CD4-positive, alpha-beta memory T cell (primary cell): ENCODE measurements at regions not wholly inside any gene's neighbourhood (a gene's known extent, or its start where the extent isn't known, plus 50 kb on each side); places are given as distances from the start of the nearest gene placed in this dataset.

ENCODE experiments used
- CTCF ChIA-PET: fragments of 350-600 bp; sonication (Branson Sonifier 250); formaldehyde crosslinking; loops from one replicate; lab custom pipeline; 2021; ENCODE audit warnings: inconsistent platforms; ENCODE audit not compliant: partially characterized antibody; lab: Charles Lee
- POLR2A ChIA-PET: fragments of 350-600 bp; sonication (Branson Sonifier 250); formaldehyde crosslinking; loops from one replicate; lab custom pipeline; 2021; ENCODE audit not compliant: partially characterized antibody; lab: Charles Lee
- DNase-seq, 5 donors: peaks; one replicate each; pipeline versions ENCODE4 v3.0.0 to v3.0.0-alpha.2; 2020 to 2022; ENCODE audit warnings: mixed read lengths in 1 of 5
- H3K27ac ChIP-seq: one replicate; pipeline ENCODE4 v1.7.0; 2013; ENCODE audit warnings: low read depth, low read length
- H3K27me3 ChIP-seq: 2 replicates; pipeline ENCODE4 v1.7.0; 2013; ENCODE audit warnings: mild to moderate bottlenecking, low read length, moderate library complexity; ENCODE audit not compliant: insufficient read depth
- H3K36me3 ChIP-seq: 2 replicates; pipeline ENCODE4 v1.7.0; 2013; ENCODE audit warnings: mild to moderate bottlenecking, low read length, moderate library complexity; ENCODE audit not compliant: insufficient read depth
- H3K4me1 ChIP-seq: 2 replicates; pipeline ENCODE4 v1.7.0; 2013; ENCODE audit warnings: mild to moderate bottlenecking, low read length, moderate library complexity; ENCODE audit not compliant: insufficient read depth
- H3K4me3 ChIP-seq, 2 donors: one replicate each; pipeline ENCODE4 v1.7.0; 2013; ENCODE audit warnings: low read length in 2 of 2, mild to moderate bottlenecking in 1 of 2
- H3K9me3 ChIP-seq, 2 donors: one replicate each; pipeline ENCODE4 v1.7.0; 2013; ENCODE audit warnings: low read length in 2 of 2, control low read depth in 1 of 2; ENCODE audit not compliant: control insufficient read depth in 1 of 2
- H3K27ac Mint-ChIP-seq, 7 donors: one replicate each; pipeline ENCODE4 v1.8.0; 2020 to 2021; ENCODE audit warnings: mixed read lengths in 7 of 7, mild to moderate bottlenecking in 6 of 7, inconsistent platforms in 3 of 7, moderate library complexity in 3 of 7
- H3K27me3 Mint-ChIP-seq, 2 donors: one replicate each; pipeline ENCODE4 v1.8.0; 2020 to 2021; ENCODE audit warnings: mixed read lengths in 2 of 2
- H3K36me3 Mint-ChIP-seq, 2 donors: one replicate each; pipeline ENCODE4 v1.8.0; 2020 to 2021; ENCODE audit warnings: mixed read lengths in 2 of 2, inconsistent platforms in 1 of 2, mild to moderate bottlenecking in 1 of 2
- H3K4me1 Mint-ChIP-seq, 4 donors: one replicate each; pipeline ENCODE4 v1.8.0; 2020 to 2021; ENCODE audit warnings: mixed read lengths in 4 of 4, mild to moderate bottlenecking in 1 of 4
- H3K4me3 Mint-ChIP-seq, 8 donors: one replicate each; pipeline ENCODE4 v1.8.0; 2020 to 2021; ENCODE audit warnings: mixed read lengths in 8 of 8, mild to moderate bottlenecking in 7 of 8, moderate library complexity in 6 of 8, inconsistent platforms in 3 of 8
- H3K9me3 Mint-ChIP-seq, 8 donors: one replicate each; pipeline ENCODE4 v1.8.0; 2020 to 2021; ENCODE audit warnings: mixed read lengths in 8 of 8, mild to moderate bottlenecking in 5 of 8, inconsistent platforms in 3 of 8, moderate library complexity in 1 of 8
- intact Hi-C: fragments of 100-400 bp; cut with micrococcal nuclease; formaldehyde crosslinking; loops from one replicate; pipeline ENCODE4 v1.15.1; 2023

DNA sequence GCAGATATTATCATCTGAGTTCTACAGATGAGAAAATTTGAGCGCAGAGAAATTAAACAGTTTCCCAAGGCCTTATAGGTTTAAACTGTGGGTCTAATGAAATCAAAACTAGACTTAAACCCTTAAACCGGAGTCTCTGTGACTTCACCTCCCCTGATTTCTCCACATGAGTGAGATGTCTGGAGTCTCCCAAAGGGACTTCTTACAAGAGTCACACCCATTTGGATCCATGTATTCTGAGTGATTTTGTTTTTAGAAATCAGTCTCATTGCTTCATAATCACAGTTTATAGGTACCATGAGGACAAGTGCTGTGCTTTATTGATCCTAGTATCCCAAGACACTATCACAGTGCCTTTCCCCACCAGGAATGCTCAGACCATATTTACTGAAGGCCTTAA lies 206.0 kb upstream of the JUN start:
- Histone ChIP-seq H3K36me3 (no peaks in the 10 kb centered on the region), H3K27me3 (no peaks in the 10 kb centered on the region), H3K4me3 (no peak overlapping the region), H3K27ac (no peak overlapping the region), H3K9me3 (no peaks in the 10 kb centered on the region), H3K4me1 (peaks cover 11% of the 10 kb centered on the region)
- no peak for DNase-seq
- Mint-ChIP-seq H3K27me3 (peaks cover 0 to 2% of the 10 kb centered on the region in 2 donors), H3K4me3 (no peak overlapping the region), H3K4me1 (peaks cover 8 to 13% (median 10%) of the 10 kb centered on the region in 4 donors), H3K27ac (no peak overlapping the region), H3K36me3 (no peaks in the 10 kb centered on the region), H3K9me3 (peaks cover 0 to 3% (median 0%) of the 10 kb centered on the region in 8 donors)
- intact Hi-C loops: no loop called here
- ChIA-PET POLR2A (no interaction called here), CTCF (no interaction called here)

DNA sequence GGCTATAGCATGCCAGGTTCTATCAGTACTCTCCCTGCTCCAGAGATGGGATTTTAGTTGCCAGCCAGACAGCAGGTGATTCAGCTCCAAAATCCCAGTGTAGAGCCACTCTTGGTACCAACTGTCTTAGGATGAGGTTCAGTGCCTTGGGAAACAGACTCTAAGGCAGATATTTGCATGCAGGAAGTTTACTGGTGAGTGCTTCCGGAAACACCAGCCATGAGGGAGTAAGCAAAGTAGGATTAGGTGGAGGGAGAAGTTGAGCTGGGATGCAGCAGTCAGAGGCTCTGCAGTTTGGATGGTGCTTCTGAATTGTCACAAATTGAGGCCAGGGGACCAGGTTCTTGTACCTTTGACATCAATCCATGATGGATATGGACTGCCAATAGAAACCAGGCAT lies 207.5 kb upstream of the JUN start:
- CTCF ChIA-PET: no interaction called here
- H3K27ac Mint-ChIP-seq: no peak overlapping the region

GRCh38 chr1:58992643-58993042 lies 208.8 kb upstream of the JUN start:
- Histone ChIP-seq H3K4me1 (peaks cover 3% of the 10 kb centered on the region), H3K27ac (no peak overlapping the region), H3K4me3 (no peak overlapping the region), H3K27me3 (no peaks in the 10 kb centered on the region), H3K36me3 (no peaks in the 10 kb centered on the region), H3K9me3 (no peaks in the 10 kb centered on the region)
- no peak overlapping the region for H3K4me3 Mint-ChIP-seq
- no peak overlapping the region for H3K27ac Mint-ChIP-seq
- H3K4me1 Mint-ChIP-seq: peaks cover under 1 to 7% (median 1%) of the 10 kb centered on the region in 4 donors
- POLR2A ChIA-PET: no interaction called here
- DNase-seq: no peak
- no peaks in the 10 kb centered on the region for H3K36me3 Mint-ChIP-seq
- CTCF ChIA-PET: interaction anchor here (1.5 kb wide), 2 partner anchors 13 to 20 kb away, joined by 3 to 4 read pairs; no protein-coding TSS in a partner anchor
- peaks cover 0 to 2% (median 0%) of the 10 kb centered on the region in 8 donors for H3K9me3 Mint-ChIP-seq
- intact Hi-C loops: no loop called here
- H3K27me3 Mint-ChIP-seq: peaks cover 0 to 2% of the 10 kb centered on the region in 2 donors

More for the DNA sequence above, 207.5 kb upstream of the JUN start:
- DNase-seq: no peak
- Histone ChIP-seq H3K27ac (no peak overlapping the region), H3K27me3 (no peaks in the 10 kb centered on the region), H3K9me3 (no peaks in the 10 kb centered on the region), H3K4me3 (no peak overlapping the region), H3K4me1 (peaks cover 11% of the 10 kb centered on the region), H3K36me3 (no peaks in the 10 kb centered on the region)
- POLR2A ChIA-PET: no interaction called here
- Mint-ChIP-seq H3K27me3 (peaks cover 0 to 2% of the 10 kb centered on the region in 2 donors), H3K36me3 (no peaks in the 10 kb centered on the region), H3K9me3 (peaks cover 0 to 3% (median 0%) of the 10 kb centered on the region in 8 donors), H3K4me3 (no peak overlapping the region), H3K4me1 (peaks cover 8 to 13% (median 10%) of the 10 kb centered on the region in 4 donors)
- intact Hi-C loops: no loop called here

DNA sequence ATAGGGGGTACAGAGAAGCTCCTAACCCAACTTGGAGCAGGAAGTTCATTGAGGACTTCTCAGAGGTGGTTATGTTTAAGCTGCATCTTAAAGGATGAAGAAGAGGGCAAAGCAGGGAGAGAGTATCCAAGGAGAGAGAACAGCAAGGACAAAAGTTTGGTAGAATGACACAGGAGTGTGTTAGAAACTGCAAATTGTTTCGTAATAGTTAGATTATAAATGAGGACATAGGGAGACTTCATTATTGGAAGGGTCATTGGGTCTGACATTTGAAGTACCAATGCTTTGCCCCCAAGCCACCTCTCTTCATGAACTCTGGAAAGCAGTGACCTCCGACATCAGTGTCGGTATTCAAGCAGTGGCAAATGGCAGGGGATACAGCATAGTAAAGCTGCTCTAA lies 209.6 kb upstream of the JUN start:
- Histone ChIP-seq H3K9me3 (no peaks in the 10 kb centered on the region), H3K4me1 (no peaks in the 10 kb centered on the region), H3K27ac (no peak overlapping the region), H3K27me3 (no peaks in the 10 kb centered on the region), H3K4me3 (no peak overlapping the region), H3K36me3 (no peaks in the 10 kb centered on the region)
- H3K9me3 Mint-ChIP-seq: peaks cover 0 to 2% (median 0%) of the 10 kb centered on the region in 8 donors
- POLR2A ChIA-PET: no interaction called here
- H3K27ac Mint-ChIP-seq: no peak overlapping the region
- CTCF ChIA-PET: interaction anchor here (1.5 kb wide), 2 partner anchors 14 to 19 kb away, joined by 3 to 4 read pairs; no protein-coding TSS in a partner anchor
- peaks cover 0 to 2% (median under 1%) of the 10 kb centered on the region in 4 donors for H3K4me1 Mint-ChIP-seq
- intact Hi-C loops: no loop called here
- H3K27me3 Mint-ChIP-seq: peaks cover 0 to 2% of the 10 kb centered on the region in 2 donors
- no peak overlapping the region for H3K4me3 Mint-ChIP-seq
- no peak for DNase-seq
- no peaks in the 10 kb centered on the region for H3K36me3 Mint-ChIP-seq

DNA sequence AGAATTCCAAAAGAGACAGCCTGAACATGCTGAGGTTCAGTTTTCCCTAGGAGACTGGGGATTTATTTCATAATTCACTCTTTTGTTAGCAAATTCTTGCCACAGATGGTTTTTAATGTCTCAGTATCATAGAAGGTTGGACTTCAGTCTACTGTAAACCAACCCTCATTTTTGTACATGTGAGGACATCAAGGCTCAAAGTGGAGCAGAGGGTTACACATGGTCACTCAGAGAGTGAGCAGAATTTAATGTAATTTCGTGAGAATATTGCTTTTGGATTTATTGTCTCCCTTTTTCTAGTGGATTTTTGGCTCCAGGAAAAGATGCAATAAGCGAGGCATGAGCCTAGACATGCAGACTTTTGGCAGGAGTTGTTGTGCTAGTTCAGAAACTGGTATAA lies 210.8 kb upstream of the JUN start:
- Mint-ChIP-seq H3K9me3 (peaks cover 0 to 4% (median 0%) of the 10 kb centered on the region in 8 donors), H3K4me1 (peaks cover 0 to 2% (median under 1%) of the 10 kb centered on the region in 4 donors), H3K36me3 (no peaks in the 10 kb centered on the region), H3K27ac (no peak overlapping the region), H3K4me3 (no peak overlapping the region), H3K27me3 (peaks cover 0 to 2% of the 10 kb centered on the region in 2 donors)
- H3K9me3 ChIP-seq: no peaks in the 10 kb centered on the region
- ChIA-PET POLR2A (no interaction called here), CTCF (no interaction called here)
- no peak for DNase-seq
- no peaks in the 10 kb centered on the region for H3K27me3 ChIP-seq
- no peaks in the 10 kb centered on the region for H3K4me1 ChIP-seq
- no peaks in the 10 kb centered on the region for H3K36me3 ChIP-seq
- H3K4me3 ChIP-seq: no peak overlapping the region
- no peak overlapping the region for H3K27ac ChIP-seq
- intact Hi-C loops: no loop called here

GRCh38 chr1:58996341-58997059 lies 212.7 kb upstream of the JUN start:
- H3K4me1 Mint-ChIP-seq: peaks cover 0 to 2% (median under 1%) of the 10 kb centered on the region in 4 donors
- Histone ChIP-seq H3K27ac (no peak overlapping the region), H3K4me3 (no peak overlapping the region), H3K27me3 (no peaks in the 10 kb centered on the region), H3K36me3 (no peaks in the 10 kb centered on the region), H3K9me3 (no peaks in the 10 kb centered on the region), H3K4me1 (no peaks in the 10 kb centered on the region)
- ChIA-PET CTCF (no interaction called here), POLR2A (no interaction called here)
- H3K36me3 Mint-ChIP-seq: no peaks in the 10 kb centered on the region
- H3K27me3 Mint-ChIP-seq: peaks cover 0 to 2% of the 10 kb centered on the region in 2 donors
- H3K9me3 Mint-ChIP-seq: peaks cover 0 to 4% (median 0%) of the 10 kb centered on the region in 8 donors
- no peak overlapping the region for H3K27ac Mint-ChIP-seq
- H3K4me3 Mint-ChIP-seq: no peak overlapping the region
- DNase-seq: no peak
- intact Hi-C loops: no loop called here

- ChIA-PET CTCF (no interaction called here), POLR2A (no interaction called here)
- peaks cover 0 to 4% (median 0%) of the 10 kb centered on the region in 8 donors for H3K9me3 Mint-ChIP-seq
- no peak for DNase-seq
- Histone ChIP-seq H3K4me1 (no peaks in the 10 kb centered on the region), H3K27ac (no peak overlapping the region), H3K27me3 (no peaks in the 10 kb centered on the region), H3K36me3 (no peaks in the 10 kb centered on the region), H3K9me3 (no peaks in the 10 kb centered on the region), H3K4me3 (no peak overlapping the region)
- H3K4me3 Mint-ChIP-seq: no peak overlapping the region
- H3K4me1 Mint-ChIP-seq: peaks cover 0 to 2% (median under 1%) of the 10 kb centered on the region in 4 donors
- no peaks in the 10 kb centered on the region for H3K36me3 Mint-ChIP-seq
- H3K27me3 Mint-ChIP-seq: peaks cover 0 to 2% of the 10 kb centered on the region in 2 donors
- H3K27ac Mint-ChIP-seq: no peak overlapping the region
- intact Hi-C loops: no loop called here
Observed at GRCh38 chr1:58997060-58997411, 213.2 kb upstream of the JUN start.
